ENCODE measurements at regions not wholly inside any gene's neighbourhood (a gene's known extent, or its start where the extent isn't known, plus 50 kb on each side); places are given as distances from the start of the nearest gene placed in this dataset.

DNA sequence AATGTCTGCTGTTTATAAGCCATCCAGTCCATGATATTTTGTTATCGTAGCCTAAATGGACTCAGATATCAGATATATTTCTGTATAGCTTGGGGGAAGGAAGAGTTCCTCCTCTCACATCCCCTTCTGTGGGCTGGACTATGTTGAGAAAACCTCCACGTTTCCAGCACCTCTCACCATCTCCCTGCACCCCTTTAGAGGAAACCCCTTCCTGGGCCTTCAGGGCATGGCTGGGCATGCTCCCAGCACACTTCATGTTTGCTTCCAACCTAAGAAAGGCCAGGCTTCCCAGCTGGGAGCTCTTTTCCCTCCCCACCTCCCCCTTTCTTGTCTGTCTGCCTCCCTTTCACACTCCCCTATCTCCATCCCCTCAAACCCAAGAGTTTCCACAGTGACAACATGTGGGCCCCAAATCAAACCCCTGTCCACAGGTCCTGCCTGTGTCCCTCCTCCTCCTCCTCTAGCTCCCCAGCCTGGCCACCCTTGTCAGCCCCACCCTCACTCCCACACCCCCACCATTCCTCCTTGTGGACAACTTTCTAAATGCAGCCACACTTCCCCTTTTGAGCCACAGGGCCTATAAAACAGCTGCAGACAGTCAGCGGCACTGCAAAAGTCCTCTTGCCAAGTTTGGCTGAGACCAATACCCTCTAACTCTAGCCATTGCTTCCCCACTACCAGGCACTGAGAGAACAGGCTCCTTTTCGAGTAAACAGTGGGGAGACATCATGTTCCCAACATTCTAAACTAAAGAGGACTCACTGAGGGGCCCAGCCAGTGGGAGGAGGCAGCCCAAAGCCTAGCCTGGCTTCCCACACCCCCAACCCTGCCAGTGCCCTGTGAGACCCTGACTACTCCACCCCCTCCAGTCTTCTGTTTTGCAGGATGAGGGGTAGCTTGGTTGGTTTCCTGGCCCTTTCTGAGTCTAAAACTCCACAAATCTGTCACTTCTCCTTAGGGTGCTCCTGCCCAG is 120.5 kb downstream of the ZFP36L2 start:
- TF ChIP-seq, protein P1, sequence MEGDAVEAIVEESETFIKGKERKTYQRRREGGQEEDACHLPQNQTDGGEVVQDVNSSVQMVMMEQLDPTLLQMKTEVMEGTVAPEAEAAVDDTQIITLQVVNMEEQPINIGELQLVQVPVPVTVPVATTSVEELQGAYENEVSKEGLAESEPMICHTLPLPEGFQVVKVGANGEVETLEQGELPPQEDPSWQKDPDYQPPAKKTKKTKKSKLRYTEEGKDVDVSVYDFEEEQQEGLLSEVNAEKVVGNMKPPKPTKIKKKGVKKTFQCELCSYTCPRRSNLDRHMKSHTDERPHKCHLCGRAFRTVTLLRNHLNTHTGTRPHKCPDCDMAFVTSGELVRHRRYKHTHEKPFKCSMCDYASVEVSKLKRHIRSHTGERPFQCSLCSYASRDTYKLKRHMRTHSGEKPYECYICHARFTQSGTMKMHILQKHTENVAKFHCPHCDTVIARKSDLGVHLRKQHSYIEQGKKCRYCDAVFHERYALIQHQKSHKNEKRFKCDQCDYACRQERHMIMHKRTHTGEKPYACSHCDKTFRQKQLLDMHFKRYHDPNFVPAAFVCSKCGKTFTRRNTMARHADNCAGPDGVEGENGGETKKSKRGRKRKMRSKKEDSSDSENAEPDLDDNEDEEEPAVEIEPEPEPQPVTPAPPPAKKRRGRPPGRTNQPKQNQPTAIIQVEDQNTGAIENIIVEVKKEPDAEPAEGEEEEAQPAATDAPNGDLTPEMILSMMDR (conservative IDR thresholded peaks at IDR 0.05): peak; percentile 49
- no peak for TF ChIP-seq EZH2 (IDR thresholded peaks at IDR 0.05; ENCODE audit: low read depth)

Measured in PC-9 (cell line).